OCI-LY3 (cell line): ENCODE measurements at regions not wholly inside any gene's neighbourhood (a gene's known extent, or its start where the extent isn't known, plus 50 kb on each side); places are given as distances from the start of the nearest gene placed in this dataset.

Experiments
- H2AFZ ChIP-seq: fragments of 200-600, 300-600 bp; shearing (Covaris generic); 2 replicates; pipeline ENCODE4 v1.6.0; 2014; ENCODE audit warnings: antibody characterized with exemption, low read depth, low read length
- H3K27ac ChIP-seq: fragments of 200-600, 300-600 bp; sonication (generic); 2 replicates; pipeline ENCODE4 v1.5.1; 2014; ENCODE audit warnings: mild to moderate bottlenecking, low read length, moderate library complexity, mixed read lengths
- H3K27me3 ChIP-seq: fragments of 200-600, 300-600 bp; sonication (generic); 2 replicates; pipeline ENCODE4 v1.6.1; 2014; ENCODE audit warnings: low read depth, low read length, mixed read lengths
- H3K36me3 ChIP-seq: fragments of 200-600, 300-600 bp; sonication (generic); replicated peaks from 2 replicates; pipeline ENCODE3; 2014; ENCODE audit warnings: low read depth, low read length, mixed read lengths
- H3K4me1 ChIP-seq: fragments of 300-600, 200-600 bp; sonication (generic); 2 replicates; pipeline ENCODE4 v1.6.1; 2014; ENCODE audit warnings: low read length, mixed read lengths
- H3K4me2 ChIP-seq: fragments of 200-600, 300-600 bp; sonication (generic); 2 replicates; pipeline ENCODE4 v1.6.1; 2014; ENCODE audit warnings: low read length, mixed read lengths
- H3K4me3 ChIP-seq: fragments of 300-600, 200-600 bp; sonication (generic); 2 replicates; pipeline ENCODE4 v1.5.1; 2014; ENCODE audit warnings: antibody characterized with exemption, mild to moderate bottlenecking, low read length, moderate library complexity
- H3K79me2 ChIP-seq: fragments of 300-600, 200-600 bp; shearing (Covaris generic); 2 replicates; pipeline ENCODE4 v1.6.1; 2014; ENCODE audit warnings: mild to moderate bottlenecking, low read length, mixed read lengths
- H3K9ac ChIP-seq: fragments of 300-600, 200-600 bp; shearing (Covaris generic); 2 replicates; pipeline ENCODE4 v1.6.0; 2014; ENCODE audit warnings: mild to moderate bottlenecking, low read length, moderate library complexity
- H3K9me3 ChIP-seq: fragments of 200-600, 300-600 bp; shearing (Covaris generic); 2 replicates; pipeline ENCODE4 v1.6.1; 2014; ENCODE audit warnings: low read length, mixed read lengths; ENCODE audit not compliant: insufficient read depth
- H4K20me1 ChIP-seq: fragments of 200-600, 300-600 bp; sonication (generic); 2 replicates; pipeline ENCODE4 v1.6.1; 2016; ENCODE audit warnings: low read length, mixed read lengths; ENCODE audit not compliant: insufficient read depth
- EZH2phosphoT487 ChIP-seq: fragments of 200-600 bp; shearing (Covaris generic); IDR thresholded peaks from 2 replicates; pipeline ENCODE4 v1.6.1; 2018; ENCODE audit warnings: antibody characterized with exemption, mixed run types, low read depth
- TF ChIP-seq, protein P1 (sequence below): fragments of 200-600, 300-600 bp; sonication (generic); IDR thresholded peaks from 2 replicates; pipeline ENCODE4 v1.5.1; 2014; ENCODE audit warnings: antibody characterized with exemption, low read length, low read depth

DNA sequence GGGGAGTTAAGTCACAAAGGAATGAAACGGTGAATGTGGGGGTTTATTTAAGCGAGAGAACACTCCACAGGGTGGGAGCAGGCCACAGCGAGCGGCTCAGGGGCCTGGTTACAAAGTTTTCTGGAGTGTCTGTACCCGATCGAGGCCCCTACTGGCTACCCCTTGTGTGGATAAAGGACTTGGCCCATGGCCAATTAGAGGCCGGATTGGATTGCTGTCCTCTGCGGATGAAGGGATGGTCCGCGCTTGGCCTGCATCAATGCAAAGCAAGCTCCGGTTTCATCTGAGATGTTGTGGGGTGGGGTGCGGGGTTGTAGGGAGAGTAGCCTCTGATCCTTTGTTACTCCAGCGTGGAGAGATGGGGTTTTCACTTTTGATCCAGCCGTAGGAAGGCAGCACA, 1574.5 kb upstream of the TENM3 start:
- no peak overlapping the region for H3K4me2 ChIP-seq
- no peak overlapping the region for H3K4me3 ChIP-seq
- H3K27ac ChIP-seq = no peak overlapping the region
- H3K79me2 ChIP-seq = no peaks in the 10 kb centered on the region
- TF ChIP-seq, protein P1, sequence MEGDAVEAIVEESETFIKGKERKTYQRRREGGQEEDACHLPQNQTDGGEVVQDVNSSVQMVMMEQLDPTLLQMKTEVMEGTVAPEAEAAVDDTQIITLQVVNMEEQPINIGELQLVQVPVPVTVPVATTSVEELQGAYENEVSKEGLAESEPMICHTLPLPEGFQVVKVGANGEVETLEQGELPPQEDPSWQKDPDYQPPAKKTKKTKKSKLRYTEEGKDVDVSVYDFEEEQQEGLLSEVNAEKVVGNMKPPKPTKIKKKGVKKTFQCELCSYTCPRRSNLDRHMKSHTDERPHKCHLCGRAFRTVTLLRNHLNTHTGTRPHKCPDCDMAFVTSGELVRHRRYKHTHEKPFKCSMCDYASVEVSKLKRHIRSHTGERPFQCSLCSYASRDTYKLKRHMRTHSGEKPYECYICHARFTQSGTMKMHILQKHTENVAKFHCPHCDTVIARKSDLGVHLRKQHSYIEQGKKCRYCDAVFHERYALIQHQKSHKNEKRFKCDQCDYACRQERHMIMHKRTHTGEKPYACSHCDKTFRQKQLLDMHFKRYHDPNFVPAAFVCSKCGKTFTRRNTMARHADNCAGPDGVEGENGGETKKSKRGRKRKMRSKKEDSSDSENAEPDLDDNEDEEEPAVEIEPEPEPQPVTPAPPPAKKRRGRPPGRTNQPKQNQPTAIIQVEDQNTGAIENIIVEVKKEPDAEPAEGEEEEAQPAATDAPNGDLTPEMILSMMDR = no peak
- TF ChIP-seq EZH2phosphoT487 = no peak
- peaks cover under 1% of the 10 kb centered on the region; the same call in 1 of the 2 replicates for H3K9me3 ChIP-seq
- H2AFZ ChIP-seq = no peak overlapping the region
- H4K20me1 ChIP-seq = no peaks in the 10 kb centered on the region
- no peaks in the 10 kb centered on the region for H3K27me3 ChIP-seq
- no peak overlapping the region for H3K9ac ChIP-seq
- H3K4me1 ChIP-seq = peaks cover 10% of the 10 kb centered on the region; the same call in 1 of the 2 replicates
- H3K36me3 ChIP-seq = no peaks in the 10 kb centered on the region

DNA sequence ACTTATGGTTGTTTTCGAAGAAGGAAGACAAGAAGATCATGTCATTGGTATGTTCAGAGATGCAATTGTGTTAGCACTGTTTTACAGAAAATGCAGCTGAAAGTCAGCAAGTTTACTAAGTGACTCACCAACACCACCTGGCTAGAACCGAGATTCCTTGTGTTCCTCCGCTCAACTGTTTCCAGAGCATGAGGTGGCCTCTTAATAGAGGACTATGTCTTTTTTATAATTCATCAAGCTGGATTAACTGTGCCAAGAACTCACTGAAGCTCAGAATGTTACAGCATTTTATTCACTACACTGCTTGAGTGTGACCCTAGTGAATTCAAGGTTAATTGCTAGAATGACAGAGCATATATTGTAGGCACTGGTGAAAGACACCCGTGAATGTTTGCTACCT, 1573.5 kb upstream of the TENM3 start:
- Histone ChIP-seq H2AFZ (no peak overlapping the region), H3K4me2 (no peak overlapping the region), H3K4me3 (no peak overlapping the region), H4K20me1 (no peaks in the 10 kb centered on the region), H3K9me3 (peaks cover 8% of the 10 kb centered on the region; the same call in 1 of the 2 replicates), H3K27ac (no peak overlapping the region), H3K9ac (no peak overlapping the region), H3K27me3 (no peaks in the 10 kb centered on the region), H3K36me3 (no peaks in the 10 kb centered on the region), H3K79me2 (no peaks in the 10 kb centered on the region), H3K4me1 (peaks cover 10% of the 10 kb centered on the region; the same call in 1 of the 2 replicates)
- no peak for TF ChIP-seq EZH2phosphoT487
- TF ChIP-seq, protein P1 = no peak

DNA sequence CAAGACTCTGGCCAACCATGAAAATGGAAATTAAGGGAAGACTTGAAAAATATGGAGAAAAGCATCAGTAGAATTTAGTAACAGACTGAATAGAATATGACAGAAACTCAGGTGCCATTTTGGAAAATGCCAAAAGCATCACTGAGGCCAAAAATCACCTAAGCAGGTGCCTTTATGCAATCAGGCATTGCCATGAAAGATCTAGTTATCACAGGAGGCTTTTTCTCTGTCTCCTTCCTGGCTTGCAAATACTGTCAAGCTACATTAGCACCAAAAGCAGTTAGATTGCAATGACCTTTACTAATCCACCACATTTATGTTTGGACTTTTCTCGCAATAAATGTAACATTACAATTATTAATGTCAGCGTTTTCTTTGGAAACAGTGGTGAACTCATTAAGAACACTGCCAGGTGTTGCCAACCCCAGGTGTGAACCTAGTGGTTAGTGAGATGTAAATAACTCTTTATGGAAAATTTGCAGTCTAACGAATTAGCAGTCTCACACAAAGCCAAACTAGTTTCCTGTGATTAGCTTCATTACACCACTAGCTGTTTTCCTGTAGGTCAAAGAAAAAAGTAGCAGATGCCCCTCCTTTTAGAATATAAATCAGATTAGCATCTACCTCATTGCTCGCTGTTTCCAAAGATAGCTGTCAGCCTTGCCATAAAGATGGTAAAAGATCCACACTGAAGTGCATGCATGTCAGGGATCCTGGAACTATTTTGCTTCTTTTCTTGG, 1568.4 kb upstream of the TENM3 start:
- Histone ChIP-seq H3K4me3 (no peak overlapping the region), H3K9ac (no peak overlapping the region), H3K36me3 (no peaks in the 10 kb centered on the region), H3K9me3 (peaks cover 8% of the 10 kb centered on the region; the same call in 1 of the 2 replicates), H3K4me1 (no peaks in the 10 kb centered on the region), H2AFZ (no peak overlapping the region; the same call in 1 of the 2 replicates), H3K79me2 (no peaks in the 10 kb centered on the region), H3K27ac (no peak overlapping the region), H4K20me1 (no peaks in the 10 kb centered on the region), H3K27me3 (no peaks in the 10 kb centered on the region), H3K4me2 (no peak overlapping the region)
- TF ChIP-seq, protein P1 = no peak
- no peak for TF ChIP-seq EZH2phosphoT487

DNA sequence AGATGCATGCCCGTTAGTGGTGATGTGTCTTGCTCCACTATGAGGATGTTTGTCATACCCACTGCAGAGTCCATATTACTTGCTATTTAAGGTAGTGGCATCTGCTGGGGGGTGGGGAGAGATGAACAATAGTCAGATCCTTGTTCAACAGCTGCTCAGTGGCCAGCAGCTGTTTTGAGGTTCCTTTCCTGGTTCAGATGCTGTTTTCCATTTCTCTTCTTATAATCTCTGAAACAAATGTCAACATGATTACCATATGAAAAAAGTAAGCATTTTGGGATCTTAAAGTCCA, 1567.9 kb upstream of the TENM3 start:
- Histone ChIP-seq H4K20me1 (no peaks in the 10 kb centered on the region), H2AFZ (no peak overlapping the region; the same call in 1 of the 2 replicates), H3K9ac (no peak overlapping the region), H3K4me2 (no peak overlapping the region), H3K27ac (no peak overlapping the region), H3K79me2 (no peaks in the 10 kb centered on the region), H3K4me1 (no peaks in the 10 kb centered on the region), H3K27me3 (no peaks in the 10 kb centered on the region), H3K9me3 (peaks cover 8% of the 10 kb centered on the region; the same call in 1 of the 2 replicates), H3K4me3 (no peak overlapping the region), H3K36me3 (no peaks in the 10 kb centered on the region)
- no peak for TF ChIP-seq EZH2phosphoT487
